HG03097 (cell line): ENCODE measurements at regions not wholly inside any gene's neighbourhood (a gene's known extent, or its start where the extent isn't known, plus 50 kb on each side); places are given as distances from the start of the nearest gene placed in this dataset.

ENCODE experiments used
- ATAC-seq: cut with Tn5 transposase; IDR thresholded peaks from one replicate; pipeline ENCODE4 v1.9.1; 2021; ENCODE audit not compliant: unreplicated experiment, low FRiP score

- no peak for ATAC-seq
These were observed 114.8 kb upstream of the FLRT2 start for GRCh38 chr14:85415015-85415712.

- no peak for ATAC-seq
These were observed 113.2 kb upstream of the FLRT2 start for GRCh38 chr14:85416771-85417170.

DNA sequence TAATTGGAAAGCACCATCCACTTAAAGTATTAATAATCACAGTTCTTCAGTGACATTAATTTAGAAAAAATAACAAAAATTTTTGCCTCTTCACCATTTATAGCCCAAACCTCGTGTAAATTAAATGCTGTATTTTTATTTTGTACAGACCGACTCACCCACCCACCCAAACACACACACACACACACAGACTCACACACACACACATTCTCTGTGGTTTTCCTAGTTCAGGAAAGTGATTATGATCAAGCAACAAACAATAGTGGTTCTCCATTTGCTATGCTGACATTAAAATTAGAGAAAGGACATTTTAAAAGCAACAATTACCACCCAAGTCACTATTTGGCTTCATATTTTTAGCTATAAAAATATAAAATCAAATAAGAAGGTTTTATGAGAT lies 112.5 kb upstream of the FLRT2 start:
- ATAC-seq, result no peak

DNA sequence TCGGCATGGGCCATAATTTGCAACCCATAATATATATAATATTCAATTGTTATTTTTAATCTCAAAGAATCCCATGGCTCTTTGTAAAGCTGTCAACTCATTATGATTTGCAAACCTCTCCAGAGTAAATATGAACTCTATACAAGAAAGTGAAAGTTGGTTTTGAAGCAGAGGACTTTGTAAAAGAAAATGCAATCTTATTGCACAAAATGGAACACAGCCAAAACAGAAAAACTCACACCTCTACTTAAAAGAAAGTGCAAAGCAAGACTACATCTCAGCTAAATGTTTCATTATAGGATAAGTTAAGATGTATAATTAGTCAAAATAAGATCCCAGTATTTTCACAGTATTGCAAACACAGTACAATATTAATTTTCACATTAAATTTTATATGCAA lies 111.2 kb upstream of the FLRT2 start:
- ATAC-seq, result no peak

- no peak for ATAC-seq
These were observed 109.7 kb upstream of the FLRT2 start for GRCh38 chr14:85420278-85420677.

- ATAC-seq, result no peak
These were observed 109.2 kb upstream of the FLRT2 start for GRCh38 chr14:85420707-85421106.

GRCh38 chr14:85421186-85421877 lies 108.6 kb upstream of the FLRT2 start:
- no peak for ATAC-seq

GRCh38 chr14:85423889-85424288 lies 106.1 kb upstream of the FLRT2 start:
- ATAC-seq, result no peak

- ATAC-seq, result no peak
These were observed 104.4 kb upstream of the FLRT2 start for GRCh38 chr14:85425507-85425906.

GRCh38 chr14:85426068-85426935 lies 103.6 kb upstream of the FLRT2 start:
- no peak for ATAC-seq

DNA sequence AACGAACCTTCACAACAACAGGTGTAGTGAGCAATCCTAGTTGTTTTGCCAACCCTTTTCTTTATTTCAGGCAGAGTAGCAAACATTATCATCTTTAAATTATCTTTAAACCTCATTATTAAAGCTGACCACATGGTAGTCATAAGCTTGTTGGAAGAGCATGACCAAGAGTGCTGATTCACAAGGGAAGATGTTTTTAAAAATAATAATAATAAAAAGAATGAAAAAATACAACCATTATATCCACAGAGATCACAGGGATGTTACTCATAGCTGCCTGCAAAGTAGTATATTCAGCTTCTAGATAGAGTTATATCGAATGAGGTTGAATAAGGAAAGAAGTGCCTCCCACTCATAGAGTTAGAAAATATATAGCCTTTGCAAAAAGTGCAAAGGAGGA lies 101.0 kb upstream of the FLRT2 start:
- no peak for ATAC-seq

GRCh38 chr14:85437148-85437547 lies 92.8 kb upstream of the FLRT2 start:
- ATAC-seq, result no peak

GRCh38 chr14:85438001-85438400 lies 91.9 kb upstream of the FLRT2 start:
- no peak for ATAC-seq

DNA sequence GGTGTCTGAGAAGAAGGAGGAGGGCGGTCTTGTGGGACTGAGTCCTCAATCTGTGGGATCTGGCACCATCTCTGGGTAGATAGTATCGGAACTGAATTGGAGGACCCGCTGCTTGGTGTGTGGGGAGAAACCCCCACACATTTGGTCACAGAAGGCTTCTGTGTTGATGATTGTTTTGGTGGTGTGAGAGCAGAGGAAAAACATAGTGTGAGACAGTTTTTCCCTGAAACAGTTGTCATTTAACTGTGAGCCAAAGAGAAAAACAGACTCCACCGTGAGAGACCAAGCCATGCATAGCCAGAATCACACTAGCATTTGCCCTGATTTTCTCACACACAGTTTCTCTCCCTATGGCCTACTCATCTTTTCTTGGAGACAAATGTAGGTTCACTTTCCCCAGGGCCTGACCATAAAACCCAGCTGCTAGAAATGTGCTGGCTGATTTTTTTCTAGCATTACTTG lies 91.4 kb upstream of the FLRT2 start:
- no peak for ATAC-seq

DNA sequence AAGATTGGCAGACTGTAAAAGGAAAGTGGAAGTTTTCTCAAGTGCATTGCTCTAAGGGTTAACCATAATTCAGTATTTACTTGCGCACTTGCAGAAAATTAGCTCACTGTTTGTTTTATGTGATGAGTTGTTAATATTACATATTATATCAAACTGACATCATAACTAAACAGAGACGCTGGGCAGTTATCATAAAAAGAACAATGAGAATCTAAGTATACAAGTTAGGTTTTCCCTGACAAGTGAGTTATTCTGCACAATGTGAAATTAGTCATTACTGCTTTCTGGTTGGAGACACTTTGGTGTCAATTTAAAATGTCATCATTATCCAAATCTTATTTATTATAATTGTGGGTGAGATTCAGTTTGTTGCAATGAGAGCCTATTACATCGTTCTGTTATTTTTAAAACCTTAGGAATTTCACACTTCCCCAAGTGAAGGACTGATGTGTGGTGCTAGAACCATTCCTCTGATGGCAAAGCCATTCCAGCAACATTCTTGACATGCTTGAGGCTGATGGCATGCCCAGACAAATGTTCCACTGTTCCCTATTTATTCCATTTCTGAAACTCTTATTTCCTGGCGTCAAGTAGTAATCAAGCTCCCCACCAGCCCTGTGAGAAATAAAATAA lies 90.1 kb upstream of the FLRT2 start:
- no peak for ATAC-seq

- ATAC-seq, result no peak
These were observed 87.9 kb upstream of the FLRT2 start for GRCh38 chr14:85441909-85442643.

DNA sequence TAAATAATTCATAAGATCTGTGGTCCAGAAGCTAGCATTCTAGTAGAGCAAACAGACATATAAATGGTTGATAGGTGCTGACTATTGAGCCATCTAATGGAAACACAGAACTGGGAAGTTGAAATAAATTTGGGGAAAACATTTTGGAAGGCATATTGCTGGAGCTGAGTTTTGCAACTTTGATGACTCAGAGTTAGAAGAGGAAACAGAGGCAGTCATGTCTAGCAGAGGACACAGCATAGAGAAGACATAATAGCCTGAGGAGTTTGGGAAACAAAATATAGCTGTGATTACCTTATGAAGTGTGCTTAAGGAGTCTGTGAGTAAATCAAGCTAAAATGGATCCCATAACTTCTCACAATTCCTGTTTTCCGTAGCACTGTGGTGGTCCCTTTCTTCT lies 86.9 kb upstream of the FLRT2 start:
- no peak for ATAC-seq

- ATAC-seq, result no peak
These were observed 85.3 kb upstream of the FLRT2 start for GRCh38 chr14:85444635-85445034.

DNA sequence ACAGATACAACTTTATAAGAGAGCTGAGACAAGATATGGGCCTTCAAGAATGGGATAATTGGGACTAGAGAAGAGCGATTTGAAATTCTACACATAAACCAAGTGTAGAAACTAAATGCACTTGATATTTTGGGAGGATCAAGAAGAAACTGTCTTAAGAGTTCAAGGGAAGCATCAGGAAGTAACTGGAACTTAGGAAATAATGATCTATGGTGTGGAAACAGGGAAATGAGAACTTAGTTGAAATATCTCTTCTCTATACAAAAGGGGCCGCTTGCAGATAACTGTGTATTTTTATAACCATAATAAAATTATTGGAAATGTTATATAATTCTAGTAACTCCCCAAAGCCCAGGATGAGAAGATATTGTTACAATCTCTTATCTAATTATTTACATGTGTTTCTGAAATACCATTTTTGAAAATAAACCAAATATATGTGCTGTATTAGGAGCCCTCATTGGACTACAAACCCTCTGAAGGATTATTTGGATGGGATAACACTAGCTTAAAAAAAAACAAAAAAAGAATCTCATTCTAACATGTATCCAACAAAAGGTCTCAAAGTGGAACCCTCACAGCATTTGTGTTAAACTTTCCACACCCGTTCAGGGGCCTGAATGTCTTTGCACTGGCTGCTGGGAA lies 84.7 kb upstream of the FLRT2 start:
- no peak for ATAC-seq

DNA sequence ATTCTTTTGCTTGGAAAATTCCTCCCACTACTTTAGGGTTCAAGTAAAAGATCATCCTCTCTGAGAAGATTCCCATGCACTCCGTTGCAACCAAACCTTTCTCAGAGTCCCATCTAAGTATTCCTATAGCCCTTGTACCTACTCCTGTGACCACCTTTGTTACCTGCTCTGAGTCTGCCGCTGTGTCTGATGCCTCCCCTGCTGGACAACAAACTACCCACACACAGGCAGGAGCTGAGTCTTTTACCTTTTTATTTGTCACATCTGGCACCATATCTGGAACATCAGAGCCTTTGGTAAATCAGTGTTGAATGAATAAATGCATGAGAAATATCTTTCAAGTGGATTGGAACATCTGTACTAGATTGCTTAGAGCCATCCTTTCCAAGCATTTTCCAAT lies 82.1 kb upstream of the FLRT2 start:
- no peak for ATAC-seq
